ENCODE measurements at regions not wholly inside any gene's neighbourhood (a gene's known extent, or its start where the extent isn't known, plus 50 kb on each side); places are given as distances from the start of the nearest gene placed in this dataset.

GRCh38 chr2:136376211-136376610 is 258.3 kb upstream of the CXCR4 start:
- Histone ChIP-seq H3K4me1 (no peaks in the 10 kb centered on the region), H3K4me3 (no peak overlapping the region), H3K36me3 (no peaks in the 10 kb centered on the region), H3K9me3 (no peaks in the 10 kb centered on the region), H3K27me3 (no peaks in the 10 kb centered on the region), H3K27ac (no peak overlapping the region)
- TF ChIP-seq POLR2A (IDR thresholded peaks at IDR 0.05) (no peak), EP300 (IDR thresholded peaks at IDR 0.05) (no peak), POLR2AphosphoS5 (IDR thresholded peaks at IDR 0.05) (no peak), CTCF (IDR thresholded peaks at IDR 0.05) (no peak)
- DNase-seq = no peak
- intact Hi-C loops (cut with DNase I) = no loop called here
- WGBS, 2 donors = 88 to 89% methylated on average over 6 of the region's 6 CpGs

DNA sequence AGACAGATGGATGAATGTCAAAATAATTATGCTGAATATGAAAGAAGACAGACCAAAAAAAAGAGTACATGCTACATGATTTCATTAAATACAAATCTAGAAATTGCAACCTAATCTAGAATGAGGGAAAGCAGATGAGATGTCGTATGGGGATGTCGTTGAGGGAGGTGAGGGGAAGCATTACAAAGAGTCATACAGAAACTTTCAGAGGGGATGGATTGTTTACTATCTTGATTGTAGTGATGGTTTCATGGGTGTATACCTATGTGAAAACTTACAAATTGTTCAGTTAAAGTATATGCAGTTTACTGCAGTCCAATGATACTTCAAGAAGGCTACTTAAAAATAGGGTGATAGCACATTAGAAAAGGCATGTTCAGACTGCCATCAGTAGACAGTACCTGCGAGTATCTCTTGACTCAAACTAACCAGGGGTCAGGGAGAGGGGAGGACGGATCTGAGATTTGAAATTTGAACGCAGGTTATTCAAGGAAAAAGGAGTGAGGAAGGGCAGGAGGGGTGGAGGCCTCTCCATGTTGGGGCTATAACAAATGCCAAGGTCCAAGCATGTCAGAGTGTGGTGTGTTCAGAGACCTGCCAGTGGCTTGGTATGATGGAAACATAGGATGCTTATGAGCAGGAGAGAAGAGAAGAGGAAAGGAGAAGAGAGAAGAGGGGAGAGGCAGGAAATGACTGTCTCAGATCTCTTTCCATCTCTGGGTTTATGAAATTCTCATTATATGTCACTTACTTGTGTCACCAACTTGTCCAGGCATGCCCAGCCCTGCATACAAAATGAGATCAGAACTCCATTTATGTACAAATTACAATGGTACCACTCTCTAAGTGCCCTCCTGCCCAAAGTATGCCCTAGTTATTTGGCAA is 257.3 kb upstream of the CXCR4 start:
- no peak overlapping the region for H3K27ac ChIP-seq
- H3K4me1 ChIP-seq = no peaks in the 10 kb centered on the region
- H3K9me3 ChIP-seq = no peaks in the 10 kb centered on the region
- TF ChIP-seq EP300 (IDR thresholded peaks at IDR 0.05) = no peak
- TF ChIP-seq CTCF (IDR thresholded peaks at IDR 0.05) = no peak
- no peak for TF ChIP-seq POLR2A (IDR thresholded peaks at IDR 0.05)
- TF ChIP-seq POLR2AphosphoS5 (IDR thresholded peaks at IDR 0.05) = no peak
- intact Hi-C loops (cut with DNase I) = no loop called here
- no peaks in the 10 kb centered on the region for H3K36me3 ChIP-seq
- H3K4me3 ChIP-seq = no peak overlapping the region
- no peaks in the 10 kb centered on the region for H3K27me3 ChIP-seq
- DNase-seq = no peak
- WGBS, 2 donors = 86 to 87% methylated on average over 5 of the region's 5 CpGs

DNA sequence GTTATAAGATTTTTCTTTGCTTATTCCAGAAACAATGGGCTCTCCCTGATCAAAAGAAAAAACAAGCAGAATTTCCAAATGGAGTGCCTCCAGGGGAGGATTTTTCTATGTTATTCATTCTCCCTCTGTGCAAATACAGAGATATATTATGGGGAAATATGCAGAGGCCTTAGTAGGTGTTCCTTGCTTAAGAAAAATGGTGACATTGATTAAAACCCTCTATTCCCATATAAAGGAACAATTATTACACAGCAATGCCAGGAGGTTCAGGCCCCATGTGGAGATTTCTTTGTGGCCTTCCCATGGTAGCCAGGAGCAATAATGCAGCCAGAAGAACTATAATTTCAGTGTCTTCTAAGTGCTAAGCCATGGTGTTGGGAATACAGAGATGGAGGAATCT is 255.9 kb upstream of the CXCR4 start:
- H3K36me3 ChIP-seq = no peaks in the 10 kb centered on the region
- no peak overlapping the region for H3K27ac ChIP-seq
- H3K4me3 ChIP-seq = no peak overlapping the region
- intact Hi-C loops (cut with DNase I) = no loop called here
- no peaks in the 10 kb centered on the region for H3K4me1 ChIP-seq
- H3K9me3 ChIP-seq = no peaks in the 10 kb centered on the region
- DNase-seq = no peak
- no peaks in the 10 kb centered on the region for H3K27me3 ChIP-seq
- no peak for TF ChIP-seq POLR2AphosphoS5 (IDR thresholded peaks at IDR 0.05)
- TF ChIP-seq EP300 (IDR thresholded peaks at IDR 0.05) = no peak
- no peak for TF ChIP-seq POLR2A (IDR thresholded peaks at IDR 0.05)
- no peak for TF ChIP-seq CTCF (IDR thresholded peaks at IDR 0.05)

DNA sequence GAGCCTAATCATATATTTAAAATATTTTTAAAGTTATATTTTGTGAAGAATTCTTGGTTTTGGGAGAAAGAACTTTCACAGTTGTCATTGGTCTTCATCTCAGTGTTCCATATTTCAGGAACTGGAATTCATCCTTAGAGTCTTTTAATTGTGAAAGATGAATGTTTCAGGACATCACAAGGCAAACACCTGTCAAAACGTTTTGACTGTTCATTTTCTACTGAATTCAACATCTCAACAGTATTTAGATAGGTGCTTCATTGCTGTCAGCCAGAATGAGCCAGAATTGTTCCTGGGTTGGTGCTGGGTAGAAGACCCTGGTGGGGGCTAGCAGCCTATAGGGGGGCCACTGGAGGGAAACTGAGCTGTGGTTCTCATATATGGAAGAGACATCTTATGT is 255.1 kb upstream of the CXCR4 start:
- intact Hi-C loops (cut with DNase I) = no loop called here
- Histone ChIP-seq H3K4me1 (no peaks in the 10 kb centered on the region), H3K4me3 (no peak overlapping the region), H3K27me3 (no peaks in the 10 kb centered on the region), H3K27ac (no peak overlapping the region), H3K9me3 (no peaks in the 10 kb centered on the region), H3K36me3 (no peaks in the 10 kb centered on the region)
- TF ChIP-seq EP300 (IDR thresholded peaks at IDR 0.05) (no peak), POLR2AphosphoS5 (IDR thresholded peaks at IDR 0.05) (no peak)
- 21 to 68% methylated on average over 1 of the region's 1 CpG for WGBS, 2 donors
- DNase-seq = no peak

DNA sequence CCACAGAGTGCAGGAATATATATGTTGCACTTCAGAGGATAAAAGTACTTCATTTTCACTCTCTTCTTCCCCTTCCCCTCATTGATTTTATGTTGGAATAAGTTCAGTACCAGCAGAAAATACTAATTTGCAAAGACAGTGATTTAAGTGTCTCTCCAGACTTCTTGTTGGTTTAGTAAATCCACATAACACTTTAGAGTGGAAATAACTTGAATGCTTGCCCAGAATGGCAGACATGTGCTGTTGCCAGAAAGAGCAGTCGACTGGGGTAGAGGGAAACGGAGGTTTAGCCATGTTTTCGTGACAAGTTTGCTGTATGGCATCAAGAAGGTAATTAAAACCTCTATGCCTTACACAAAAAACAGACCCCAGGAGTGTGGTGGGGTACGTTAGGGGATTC is 246.0 kb upstream of the CXCR4 start:
- intact Hi-C loops (cut with DNase I) = no loop called here
- WGBS, 2 donors = 52 to 67% methylated on average over 4 of the region's 4 CpGs
- TF ChIP-seq POLR2AphosphoS5 (IDR thresholded peaks at IDR 0.05) (no peak), CTCF (IDR thresholded peaks at IDR 0.05) (no peak), POLR2A (IDR thresholded peaks at IDR 0.05) (no peak), EP300 (IDR thresholded peaks at IDR 0.05) (no peak)
- H3K4me3 ChIP-seq = no peak overlapping the region
- no peak overlapping the region for H3K27ac ChIP-seq
- DNase-seq = no peak
- no peaks in the 10 kb centered on the region for H3K36me3 ChIP-seq
- peaks cover 0 to 3% (median 0%) of the 10 kb centered on the region in 4 donors for H3K9me3 ChIP-seq
- no peaks in the 10 kb centered on the region for H3K27me3 ChIP-seq
- peaks cover 0 to 10% (median 8%) of the 10 kb centered on the region in 4 donors for H3K4me1 ChIP-seq
